GM21447 (cell line): ENCODE measurements at regions not wholly inside any gene's neighbourhood (a gene's known extent, or its start where the extent isn't known, plus 50 kb on each side); places are given as distances from the start of the nearest gene placed in this dataset.

Source experiments
- ATAC-seq: cut with Tn5 transposase; IDR thresholded peaks from one replicate; pipeline ENCODE4 v1.9.1; 2021; ENCODE audit not compliant: unreplicated experiment

- ATAC-seq: no peak
Measured at GRCh38 chr9:18371141-18371540, 102.8 kb upstream of the ADAMTSL1 start.

- ATAC-seq: no peak
Measured at GRCh38 chr9:18371621-18372020, 102.3 kb upstream of the ADAMTSL1 start.

DNA sequence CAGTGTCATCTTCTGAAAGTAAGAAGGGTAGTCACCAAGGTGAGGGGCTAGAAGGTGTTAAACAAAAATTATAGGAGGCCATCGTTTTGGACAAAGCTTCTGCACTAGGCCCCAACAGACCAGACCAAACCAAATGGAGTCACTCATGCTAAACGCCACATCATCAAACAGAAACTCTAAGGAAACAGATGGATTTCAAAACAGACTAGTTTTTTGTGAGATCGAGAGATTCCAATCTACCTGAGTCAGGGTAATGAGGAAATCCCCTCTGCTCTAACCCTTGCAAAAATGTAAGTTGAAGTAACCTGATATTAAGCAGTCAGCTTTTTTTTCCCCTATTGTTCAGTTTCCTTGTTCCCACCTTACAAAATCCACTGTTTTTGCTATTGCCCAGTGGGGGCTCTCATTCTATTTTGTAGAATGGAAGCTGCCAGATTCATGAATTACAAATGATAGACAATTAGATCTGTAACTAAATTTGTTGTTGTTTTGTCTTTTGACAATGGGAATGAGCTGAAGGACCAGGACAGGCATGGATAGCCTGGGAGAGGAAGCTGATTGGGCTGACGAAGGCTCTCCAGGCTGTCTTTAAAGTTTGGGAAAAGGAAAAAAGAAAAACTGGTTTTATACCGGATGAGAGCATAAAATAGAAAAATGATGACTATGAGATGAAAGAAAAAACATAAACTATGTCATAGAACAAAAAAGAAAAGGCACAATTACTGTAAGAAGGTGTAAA is 94.7 kb upstream of the ADAMTSL1 start:
- ATAC-seq: no peak

DNA sequence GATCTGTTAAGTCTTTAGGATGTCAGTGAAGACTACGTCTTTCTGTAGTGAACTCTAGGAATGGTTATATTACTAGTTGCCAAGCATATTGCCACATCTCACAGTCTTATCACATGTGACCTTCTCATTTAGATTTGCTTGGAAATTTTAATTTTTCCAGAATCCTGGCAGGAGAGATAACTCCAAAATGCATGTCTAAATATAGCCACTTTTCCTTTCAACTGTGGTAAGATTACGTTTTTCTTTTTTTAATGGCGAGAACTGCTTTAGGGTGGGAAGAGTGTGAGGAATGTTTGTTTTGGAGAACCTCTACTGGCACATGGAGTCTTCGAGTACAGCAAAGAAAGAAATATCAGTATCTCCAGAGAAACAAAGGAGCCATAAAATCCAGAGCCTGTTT is 91.7 kb upstream of the ADAMTSL1 start:
- ATAC-seq: no peak

DNA sequence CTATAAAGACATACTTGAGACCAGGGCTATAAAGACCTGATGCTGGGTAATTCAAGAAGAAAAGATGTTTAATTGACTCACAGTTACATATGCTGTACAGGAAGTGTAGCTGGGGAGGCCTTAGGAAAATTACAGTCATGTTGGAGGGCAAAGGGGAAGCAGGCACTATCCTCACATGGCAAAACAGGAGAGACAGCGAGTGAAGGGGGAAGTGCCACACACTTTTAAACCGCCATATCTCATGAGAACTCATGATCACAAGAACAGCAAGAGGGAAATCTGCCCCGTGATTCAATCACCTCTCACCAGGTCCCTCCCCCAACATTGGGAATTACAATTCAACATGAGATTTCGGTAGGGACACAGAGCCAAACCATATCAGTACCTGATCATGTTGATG is 89.9 kb upstream of the ADAMTSL1 start:
- no peak for ATAC-seq

DNA sequence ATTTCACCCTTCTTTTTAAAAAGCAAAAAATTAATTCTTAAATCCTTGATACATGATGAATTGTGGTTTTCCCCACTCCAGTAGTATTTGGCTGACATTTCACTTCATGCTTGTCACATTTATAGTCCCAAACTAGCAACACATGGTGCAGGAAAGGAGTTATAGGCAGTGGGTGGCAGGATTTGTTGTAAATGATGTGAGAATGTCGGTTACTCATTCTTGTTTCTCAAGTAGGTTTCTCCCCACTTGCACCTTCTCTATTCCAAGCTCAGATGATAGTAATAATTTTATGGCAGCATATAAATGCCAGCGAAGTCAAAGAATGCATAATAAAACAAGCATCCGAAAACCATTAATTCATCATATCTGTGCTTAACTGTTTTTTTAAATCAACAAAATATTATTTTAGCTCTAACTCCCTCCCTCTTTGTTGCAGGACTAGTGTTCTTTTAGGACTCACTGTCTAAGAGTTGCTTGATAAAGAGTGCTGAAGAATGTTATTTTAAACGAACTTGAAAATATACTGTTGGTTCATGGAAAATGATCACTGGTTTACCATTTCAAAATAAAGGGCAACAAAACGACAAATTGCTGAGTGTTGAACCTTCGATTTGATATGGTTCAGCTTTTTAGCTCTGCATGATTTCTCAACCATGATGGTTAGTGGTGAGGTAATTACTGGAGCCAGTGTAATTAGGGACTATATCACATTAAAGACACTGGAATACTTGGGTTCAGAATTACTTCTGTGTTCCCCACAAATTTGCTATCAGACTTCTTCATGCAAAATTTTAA is 88.1 kb upstream of the ADAMTSL1 start:
- ATAC-seq: no peak

- ATAC-seq: no peak
Measured at GRCh38 chr9:18390393-18390792, 83.6 kb upstream of the ADAMTSL1 start.

GRCh38 chr9:18393340-18394130 is 80.4 kb upstream of the ADAMTSL1 start:
- no peak for ATAC-seq

DNA sequence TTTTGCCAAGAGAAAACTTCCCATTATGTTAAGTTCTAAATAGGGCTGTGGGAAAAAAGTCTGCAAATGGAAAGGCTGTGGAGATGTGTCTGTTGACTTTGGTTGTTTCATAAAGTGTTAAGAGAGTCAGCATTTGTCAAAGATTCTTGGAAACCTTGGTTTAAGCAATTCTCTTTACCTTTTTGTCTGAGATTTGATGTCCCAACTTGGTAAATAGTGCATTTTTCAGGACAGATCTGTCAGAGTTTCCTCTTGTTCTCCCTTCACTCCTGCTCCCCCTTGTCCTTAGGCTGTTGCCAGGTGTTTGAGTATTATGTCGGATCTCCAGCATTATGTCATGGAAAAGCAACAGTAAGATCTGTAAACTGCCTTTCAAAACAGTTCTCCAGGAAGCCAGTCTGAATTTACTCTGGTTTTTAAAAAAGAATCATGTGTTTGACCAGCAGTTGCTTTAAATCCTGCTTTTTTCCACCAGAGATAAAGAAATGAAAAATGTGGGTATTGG is 79.1 kb upstream of the ADAMTSL1 start:
- ATAC-seq: no peak

DNA sequence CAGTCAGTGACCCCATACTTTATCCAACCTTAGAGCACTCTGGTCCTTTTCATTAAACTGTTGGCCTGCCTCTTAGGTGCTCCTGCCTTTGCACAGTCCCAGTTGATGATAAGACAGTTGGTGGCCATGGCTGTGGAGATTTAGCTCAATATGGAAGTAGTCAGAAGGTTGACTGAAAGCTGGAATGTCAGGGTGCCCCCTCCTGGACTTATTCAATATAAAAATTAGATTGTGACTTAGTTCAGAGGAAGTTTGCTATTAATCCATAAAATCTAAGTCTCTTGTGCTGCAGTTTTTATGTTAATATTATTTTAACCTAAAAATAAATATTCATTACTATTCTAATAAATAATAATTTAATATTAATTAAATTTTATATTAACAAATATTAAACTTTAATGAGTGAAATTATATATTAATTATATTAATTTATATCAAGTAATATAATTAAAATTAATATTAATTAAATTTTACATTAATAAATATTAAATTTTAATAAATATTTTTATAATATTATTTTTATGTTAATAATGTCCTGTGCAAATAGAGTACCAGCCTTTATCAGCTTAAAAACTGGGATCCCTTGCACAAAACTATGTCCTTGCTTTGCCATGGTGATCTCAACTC is 77.7 kb upstream of the ADAMTSL1 start:
- no peak for ATAC-seq

- ATAC-seq: no peak
Measured at GRCh38 chr9:18397076-18397475, 76.9 kb upstream of the ADAMTSL1 start.

DNA sequence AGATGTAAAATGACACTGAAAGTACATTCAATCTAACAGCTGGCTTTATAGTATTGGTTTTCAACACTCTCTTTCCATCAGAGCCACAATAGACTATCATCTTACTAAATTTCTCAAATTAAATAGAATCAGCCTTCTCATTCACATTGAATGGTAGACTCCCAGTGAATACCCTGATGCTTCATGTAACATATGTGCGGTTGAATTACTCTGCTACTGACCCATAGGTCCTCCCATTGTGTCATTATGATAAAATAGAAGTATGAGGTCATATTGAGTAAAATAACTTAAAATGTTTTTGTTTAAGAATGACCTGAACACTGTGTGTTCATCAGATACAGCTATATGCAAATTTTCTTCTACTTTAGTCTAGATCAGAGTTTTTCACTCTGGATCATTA is 75.9 kb upstream of the ADAMTSL1 start:
- no peak for ATAC-seq

GRCh38 chr9:18404434-18405029 is 69.4 kb upstream of the ADAMTSL1 start:
- no peak for ATAC-seq

GRCh38 chr9:18405240-18405639 is 68.7 kb upstream of the ADAMTSL1 start:
- ATAC-seq: no peak

DNA sequence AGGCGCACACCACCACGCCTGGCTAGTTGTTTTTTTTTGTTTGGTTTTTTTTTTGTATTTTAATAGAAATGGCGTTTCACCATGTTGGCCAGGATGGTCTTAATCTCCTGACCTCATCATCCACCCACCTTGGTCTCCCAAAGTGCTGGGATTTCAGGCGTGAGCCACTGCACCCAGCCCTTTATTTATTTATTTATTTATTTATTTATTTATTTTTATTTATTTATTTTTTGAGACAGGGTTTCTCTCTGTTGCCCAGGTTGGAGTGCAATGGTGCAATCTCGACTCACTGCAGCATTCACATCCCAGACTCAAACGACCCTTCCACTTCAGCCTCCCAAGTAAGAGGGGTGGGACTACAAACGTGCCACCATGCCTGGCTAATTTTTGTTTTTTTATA is 63.0 kb upstream of the ADAMTSL1 start:
- no peak for ATAC-seq

- no peak for ATAC-seq
Measured at GRCh38 chr9:18421391-18421790, 52.6 kb upstream of the ADAMTSL1 start.

- no peak for ATAC-seq
Measured at GRCh38 chr9:18422296-18423036, 51.5 kb upstream of the ADAMTSL1 start.

GRCh38 chr9:18423791-18424531 is 50.0 kb upstream of the ADAMTSL1 start:
- ATAC-seq: no peak
